Neural crest cell (in vitro differentiated cells): ENCODE measurements at regions not wholly inside any gene's neighbourhood (a gene's known extent, or its start where the extent isn't known, plus 50 kb on each side); places are given as distances from the start of the nearest gene placed in this dataset.

Experiments used
- DNase-seq: peaks from one replicate; pipeline ENCODE4 v3.0.0; 2021; ENCODE audit warnings: low read depth, mixed read lengths, low spot score
- H3K27ac Mint-ChIP-seq: one replicate; pipeline ENCODE4 v1.8.0; 2021; ENCODE audit warnings: mild to moderate bottlenecking, mixed read lengths; ENCODE audit not compliant: unreplicated experiment
- H3K27me3 Mint-ChIP-seq: 2 replicates; pipeline ENCODE4 v1.8.0; 2021; ENCODE audit warnings: low read depth, mild to moderate bottlenecking, mixed read lengths
- H3K36me3 Mint-ChIP-seq: 2 replicates; pipeline ENCODE4 v1.8.0; 2021; ENCODE audit warnings: low read depth, mild to moderate bottlenecking, mixed read lengths
- H3K4me1 Mint-ChIP-seq: 2 replicates; pipeline ENCODE4 v1.8.0; 2021; ENCODE audit warnings: mixed read lengths
- H3K4me3 Mint-ChIP-seq: one replicate; pipeline ENCODE4 v1.8.0; 2021; ENCODE audit warnings: mild to moderate bottlenecking, mixed read lengths
- H3K9me3 Mint-ChIP-seq: 2 replicates; pipeline ENCODE4 v1.8.0; 2021; ENCODE audit warnings: mixed read lengths
- TF ChIP-seq, protein P1 (sequence below): fragments of 200-600 bp; sonication (generic); conservative IDR thresholded peaks from 2 replicates; pipeline ENCODE4 v1.5.0; 2021; ENCODE audit warnings: antibody characterized with exemption, mild to moderate bottlenecking

DNA sequence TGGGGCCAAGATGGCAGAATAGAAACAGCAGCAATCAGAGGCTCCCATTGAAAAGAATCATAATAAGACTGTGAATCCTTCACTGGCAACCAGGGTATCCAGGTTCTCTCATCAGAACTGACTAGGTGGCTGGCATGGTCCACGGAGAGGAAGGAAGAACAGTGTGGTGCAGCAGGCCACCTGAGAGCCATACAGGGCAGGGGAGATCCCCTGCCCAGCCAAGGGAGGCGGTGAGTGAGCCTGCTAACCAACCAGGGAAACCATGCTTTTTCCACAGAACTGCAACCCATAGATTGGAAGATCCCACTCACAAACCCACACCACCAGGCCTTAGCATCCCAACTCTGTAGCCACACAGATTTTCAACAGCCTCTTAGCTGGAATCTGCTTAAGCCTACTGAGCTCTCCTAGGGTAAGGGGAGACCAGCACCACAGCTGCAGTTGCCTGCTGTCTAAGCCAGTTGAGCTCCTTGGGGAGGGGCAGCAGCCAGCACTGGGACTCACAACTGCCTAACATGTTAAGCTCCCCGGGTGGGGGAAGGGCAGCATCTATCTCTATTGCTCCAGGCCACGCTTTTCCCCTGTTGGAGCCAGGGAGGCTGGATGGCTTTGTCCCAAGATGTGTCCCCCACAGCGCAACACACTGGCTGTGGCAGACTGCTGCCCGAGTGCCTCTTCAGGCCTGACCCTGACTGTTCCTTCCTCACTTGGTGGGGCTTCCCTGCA, 342.6 kb upstream of the CCDC196 start:
- H3K27ac Mint-ChIP-seq, result peak overlapping the region; percentile 83
- H3K9me3 Mint-ChIP-seq, result peaks cover 21% of the 10 kb centered on the region
- H3K4me1 Mint-ChIP-seq, result peaks cover 4% of the 10 kb centered on the region
- peaks cover 4% of the 10 kb centered on the region for H3K36me3 Mint-ChIP-seq
- DNase-seq, result no peak
- no peak overlapping the region for H3K4me3 Mint-ChIP-seq
- TF ChIP-seq, protein P1, sequence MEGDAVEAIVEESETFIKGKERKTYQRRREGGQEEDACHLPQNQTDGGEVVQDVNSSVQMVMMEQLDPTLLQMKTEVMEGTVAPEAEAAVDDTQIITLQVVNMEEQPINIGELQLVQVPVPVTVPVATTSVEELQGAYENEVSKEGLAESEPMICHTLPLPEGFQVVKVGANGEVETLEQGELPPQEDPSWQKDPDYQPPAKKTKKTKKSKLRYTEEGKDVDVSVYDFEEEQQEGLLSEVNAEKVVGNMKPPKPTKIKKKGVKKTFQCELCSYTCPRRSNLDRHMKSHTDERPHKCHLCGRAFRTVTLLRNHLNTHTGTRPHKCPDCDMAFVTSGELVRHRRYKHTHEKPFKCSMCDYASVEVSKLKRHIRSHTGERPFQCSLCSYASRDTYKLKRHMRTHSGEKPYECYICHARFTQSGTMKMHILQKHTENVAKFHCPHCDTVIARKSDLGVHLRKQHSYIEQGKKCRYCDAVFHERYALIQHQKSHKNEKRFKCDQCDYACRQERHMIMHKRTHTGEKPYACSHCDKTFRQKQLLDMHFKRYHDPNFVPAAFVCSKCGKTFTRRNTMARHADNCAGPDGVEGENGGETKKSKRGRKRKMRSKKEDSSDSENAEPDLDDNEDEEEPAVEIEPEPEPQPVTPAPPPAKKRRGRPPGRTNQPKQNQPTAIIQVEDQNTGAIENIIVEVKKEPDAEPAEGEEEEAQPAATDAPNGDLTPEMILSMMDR, result no peak
- H3K27me3 Mint-ChIP-seq, result peaks cover 10% of the 10 kb centered on the region

DNA sequence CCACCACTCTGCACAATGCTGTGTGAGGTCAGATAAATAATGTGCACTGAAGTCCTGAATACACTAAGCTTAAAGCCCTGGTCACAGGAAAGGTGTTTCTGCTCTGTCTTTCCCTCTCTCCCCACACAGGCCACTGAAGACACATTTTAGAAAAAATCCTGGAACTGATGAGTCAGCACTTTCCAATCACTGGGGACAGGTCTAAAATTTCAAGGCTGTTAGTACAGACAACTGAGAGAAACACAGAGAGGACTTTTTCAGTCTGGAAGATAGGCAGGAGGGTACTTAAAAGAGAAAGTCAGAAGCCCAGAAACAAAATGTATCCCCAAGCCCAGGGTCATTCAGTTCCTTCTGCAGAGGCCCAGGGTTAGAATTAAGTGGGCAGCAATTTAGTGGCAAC, 333.9 kb upstream of the CCDC196 start:
- TF ChIP-seq, protein P1, result no peak
- DNase-seq, result no peak
- H3K27ac Mint-ChIP-seq, result no peak overlapping the region
- H3K36me3 Mint-ChIP-seq, result no peaks in the 10 kb centered on the region
- no peak overlapping the region for H3K4me3 Mint-ChIP-seq
- H3K9me3 Mint-ChIP-seq, result peaks cover 5% of the 10 kb centered on the region
- peaks cover 4% of the 10 kb centered on the region for H3K4me1 Mint-ChIP-seq
- peaks cover under 1% of the 10 kb centered on the region for H3K27me3 Mint-ChIP-seq

DNA sequence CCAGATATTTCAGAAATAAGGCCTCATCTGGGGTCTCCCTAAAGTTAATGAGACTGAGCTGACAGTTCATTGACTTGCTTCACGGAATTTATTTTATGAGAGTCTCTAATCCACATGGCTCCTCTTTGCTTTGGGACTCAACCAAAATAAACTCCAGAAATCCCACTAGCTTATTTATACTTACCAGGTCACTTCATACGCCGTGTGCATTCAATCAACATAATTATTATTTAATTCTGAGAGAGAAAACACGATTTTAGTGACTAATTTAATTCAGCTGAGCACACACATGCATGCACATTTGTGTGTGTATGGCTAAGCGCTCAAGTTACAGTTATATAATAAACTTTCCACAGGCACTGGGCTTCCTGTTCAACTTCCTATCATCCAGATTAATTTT, 333.4 kb upstream of the CCDC196 start:
- H3K9me3 Mint-ChIP-seq, result peaks cover 4% of the 10 kb centered on the region
- no peak overlapping the region for H3K27ac Mint-ChIP-seq
- no peak for DNase-seq
- TF ChIP-seq, protein P1, result no peak
- no peaks in the 10 kb centered on the region for H3K27me3 Mint-ChIP-seq
- H3K36me3 Mint-ChIP-seq, result no peaks in the 10 kb centered on the region
- H3K4me1 Mint-ChIP-seq, result peaks cover 4% of the 10 kb centered on the region
- no peak overlapping the region for H3K4me3 Mint-ChIP-seq

DNA sequence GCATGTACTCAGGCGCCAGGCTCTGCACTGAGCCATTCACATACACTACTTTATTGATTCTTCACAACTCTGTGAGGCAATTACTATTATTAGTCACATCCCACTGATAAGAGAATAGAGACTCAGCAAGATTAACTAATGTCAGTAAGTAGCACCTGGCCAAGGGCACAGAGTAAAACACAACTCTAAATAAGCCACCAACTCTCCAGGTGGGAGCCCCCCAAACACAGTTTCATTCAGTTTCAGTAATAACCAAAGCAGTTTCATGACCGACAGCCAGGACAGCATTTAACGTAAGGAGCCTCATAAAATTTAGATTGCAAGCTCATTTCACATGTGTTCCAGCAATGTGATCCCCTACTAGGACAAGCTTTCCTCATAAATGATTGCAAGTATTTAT, 323.1 kb upstream of the CCDC196 start:
- no peaks in the 10 kb centered on the region for H3K9me3 Mint-ChIP-seq
- H3K27me3 Mint-ChIP-seq, result no peaks in the 10 kb centered on the region
- no peak overlapping the region for H3K4me3 Mint-ChIP-seq
- H3K27ac Mint-ChIP-seq, result no peak overlapping the region
- TF ChIP-seq, protein P1, result no peak
- no peaks in the 10 kb centered on the region for H3K36me3 Mint-ChIP-seq
- H3K4me1 Mint-ChIP-seq, result peaks cover 5% of the 10 kb centered on the region
- DNase-seq, result no peak

DNA sequence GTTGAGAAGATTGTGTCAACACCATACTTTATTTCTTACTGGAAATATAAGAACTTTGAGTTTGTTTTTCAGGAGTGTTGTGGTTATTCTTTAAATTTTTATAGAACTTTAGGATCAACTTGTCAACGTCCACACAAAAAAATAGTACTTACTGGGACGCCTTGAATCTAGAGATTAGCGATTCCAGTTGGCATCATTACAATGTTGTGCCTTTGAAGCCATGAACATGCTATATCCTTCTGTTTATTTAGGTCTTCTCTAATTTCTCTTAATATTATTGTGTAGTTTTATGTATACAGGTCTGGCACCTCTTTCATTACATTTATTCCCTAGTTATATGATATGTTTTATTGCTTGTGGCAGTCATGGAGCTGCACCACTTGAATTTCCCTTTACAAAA, 320.8 kb upstream of the CCDC196 start:
- DNase-seq, result no peak
- TF ChIP-seq, protein P1, result no peak
- H3K36me3 Mint-ChIP-seq, result no peaks in the 10 kb centered on the region
- no peaks in the 10 kb centered on the region for H3K27me3 Mint-ChIP-seq
- H3K27ac Mint-ChIP-seq, result no peak overlapping the region
- no peaks in the 10 kb centered on the region for H3K9me3 Mint-ChIP-seq
- no peaks in the 10 kb centered on the region for H3K4me1 Mint-ChIP-seq
- H3K4me3 Mint-ChIP-seq, result no peak overlapping the region
